HG02938 (cell line): ENCODE measurements at regions not wholly inside any gene's neighbourhood (a gene's known extent, or its start where the extent isn't known, plus 50 kb on each side); places are given as distances from the start of the nearest gene placed in this dataset.

Experiments
- ATAC-seq: cut with Tn5 transposase; IDR thresholded peaks from one replicate; pipeline ENCODE4 v1.9.1; 2021; ENCODE audit warnings: mild to moderate bottlenecking, moderate library complexity; ENCODE audit not compliant: unreplicated experiment

GRCh38 chr7:68438811-68439210 lies 1159.5 kb upstream of the AUTS2 start:
- no peak for ATAC-seq

GRCh38 chr7:68439897-68440296 lies 1158.4 kb upstream of the AUTS2 start:
- no peak for ATAC-seq

GRCh38 chr7:68440866-68441265 lies 1157.4 kb upstream of the AUTS2 start:
- no peak for ATAC-seq

- no peak for ATAC-seq
These were observed 1156.6 kb upstream of the AUTS2 start for GRCh38 chr7:68441645-68442044.

- no peak for ATAC-seq
These were observed 1155.2 kb upstream of the AUTS2 start for GRCh38 chr7:68442931-68443631.

GRCh38 chr7:68444042-68444441 lies 1154.2 kb upstream of the AUTS2 start:
- ATAC-seq: no peak

- no peak for ATAC-seq
These were observed 1153.3 kb upstream of the AUTS2 start for GRCh38 chr7:68444956-68445355.

GRCh38 chr7:68446183-68446582 lies 1152.1 kb upstream of the AUTS2 start:
- no peak for ATAC-seq

GRCh38 chr7:68449099-68449498 lies 1149.2 kb upstream of the AUTS2 start:
- no peak for ATAC-seq

- no peak for ATAC-seq
These were observed 1148.5 kb upstream of the AUTS2 start for GRCh38 chr7:68449816-68450215.

GRCh38 chr7:68454931-68455330 lies 1143.3 kb upstream of the AUTS2 start:
- no peak for ATAC-seq

- ATAC-seq: no peak
These were observed 1141.8 kb upstream of the AUTS2 start for GRCh38 chr7:68456469-68456868.

GRCh38 chr7:68457481-68457880 lies 1140.8 kb upstream of the AUTS2 start:
- ATAC-seq: no peak

- ATAC-seq: no peak
These were observed 1140.0 kb upstream of the AUTS2 start for GRCh38 chr7:68458010-68458908.

- ATAC-seq: no peak
These were observed 1136.8 kb upstream of the AUTS2 start for GRCh38 chr7:68461430-68461829.

- ATAC-seq: no peak
These were observed 1127.3 kb upstream of the AUTS2 start for GRCh38 chr7:68470836-68471435.

- ATAC-seq: no peak
These were observed 1125.6 kb upstream of the AUTS2 start for GRCh38 chr7:68472688-68473087.

- ATAC-seq: no peak
These were observed 1123.5 kb upstream of the AUTS2 start for GRCh38 chr7:68474661-68475216.

GRCh38 chr7:68476966-68477365 lies 1121.3 kb upstream of the AUTS2 start:
- no peak for ATAC-seq

GRCh38 chr7:68478326-68478725 lies 1119.9 kb upstream of the AUTS2 start:
- ATAC-seq: no peak

GRCh38 chr7:68482800-68483199 lies 1115.5 kb upstream of the AUTS2 start:
- no peak for ATAC-seq
